ENCODE measurements at regions not wholly inside any gene's neighbourhood (a gene's known extent, or its start where the extent isn't known, plus 50 kb on each side); places are given as distances from the start of the nearest gene placed in this dataset.

- no peak for TF ChIP-seq REST (IDR thresholded peaks at IDR 0.05; ENCODE audit: low read depth)
- no peak for TF ChIP-seq SP1 (IDR thresholded peaks at IDR 0.05; ENCODE audit: low read depth)
Measured at GRCh38 chr17:79202480-79202879, 127.9 kb downstream of the ENGASE start (continued).

- Histone ChIP-seq H4K20me1 (ENCODE audit: insufficient read depth) (no peaks in the 10 kb centered on the region), H3K4me3 (replicated peaks in 1 of 2; ENCODE audit: low read depth in 1 of 2, low read length in 2 of 2) (no peak overlapping the region), H3K9me2 (ENCODE audit: insufficient read depth) (no peaks in the 10 kb centered on the region), H3K27me3 (ENCODE audit: insufficient read depth, low read length) (peaks cover 77% of the 10 kb centered on the region), H3K79me2 (ENCODE audit: insufficient read depth, low read length) (no peaks in the 10 kb centered on the region), H3K36me3 (ENCODE audit: control insufficient read depth in 1 of 2, insufficient read depth in 2 of 2, low read length in 2 of 2) (no peaks in the 10 kb centered on the region), H3K9ac (ENCODE audit: low read length) (no peak overlapping the region), H3K27ac (ENCODE audit: low read depth, low read length) (no peak overlapping the region), H3K9me3 (ENCODE audit: control insufficient read depth in 1 of 2, insufficient read depth in 1 of 2, low read depth in 1 of 2, low read length in 2 of 2) (no peaks in the 10 kb centered on the region), H3K4me2 (ENCODE audit: low read length) (no peak overlapping the region), H3K4me1 (ENCODE audit: control insufficient read depth in 1 of 2, insufficient read depth in 2 of 2, low read length in 2 of 2) (peaks cover 0 to 7% of the 10 kb centered on the region in 2 experiments; a peak in 1 of 4 replicates), H2AFZ (ENCODE audit: low read depth, low read length, poor library complexity, severe bottlenecking) (no peak overlapping the region)
- CTCF ChIA-PET = no interaction called here
- ATAC-seq (peak; percentile 57; the same call in 1 of the 2 replicates), DNase-seq (ENCODE audit: low read depth, low spot score) (no peak)
- no TSS peak for BruUV-seq (replicated peaks)
- POLR2A ChIA-PET = no interaction called here
- intact Hi-C loops (cut with micrococcal nuclease) = no loop called here
- RAD21 ChIA-PET (ENCODE audit: low non-redundant PET in 1 of 2, low total read pairs in 2 of 2, uncharacterized antibody in 2 of 2, unreplicated experiment in 2 of 2) = no interaction called here
- no peak for TF ChIP-seq JUND (IDR thresholded peaks at IDR 0.05)
- no peak for TF ChIP-seq REST (IDR thresholded peaks at IDR 0.05; ENCODE audit: low read depth)
- TF ChIP-seq ELF1 (IDR thresholded peaks at IDR 0.05; ENCODE audit: borderline replicate concordance, low read depth) = no peak
- TF ChIP-seq ATF3 (IDR thresholded peaks at IDR 0.05) = no peak
- TF ChIP-seq POLR2AphosphoS5 (IDR thresholded peaks at IDR 0.05; ENCODE audit: low read depth, low read length) = no peak
- no peak for TF ChIP-seq ZFX (IDR thresholded peaks at IDR 0.05)
- TF ChIP-seq FOSL1 (IDR thresholded peaks at IDR 0.05; ENCODE audit: low read depth) = no peak
- TF ChIP-seq EGR1 (IDR thresholded peaks at IDR 0.05; ENCODE audit: low read depth) = no peak
- no peak for TF ChIP-seq POLR2A (IDR thresholded peaks at IDR 0.05; ENCODE audit: borderline replicate concordance, extremely low read depth, insufficient read depth, insufficient read length)
- TF ChIP-seq CEBPB (IDR thresholded peaks at IDR 0.05; ENCODE audit: low read depth) = no peak
- TF ChIP-seq YY1 (IDR thresholded peaks at IDR 0.05; ENCODE audit: extremely low read depth, insufficient replicate concordance, low read depth, low read length) = no peak
- no peak for TF ChIP-seq MAX (IDR thresholded peaks at IDR 0.05)
- TF ChIP-seq TCF7L2 (IDR thresholded peaks at IDR 0.05; ENCODE audit: borderline replicate concordance, extremely low read depth, insufficient read depth, insufficient read length) = no peak
- TF ChIP-seq RAD21 (IDR thresholded peaks at IDR 0.05; ENCODE audit: low read depth) = no peak
- no peak for TF ChIP-seq CTCF (IDR thresholded peaks at IDR 0.05 in 2 of 3, conservative IDR thresholded peaks at IDR 0.05 in 1 of 3; ENCODE audit: borderline replicate concordance in 1 of 3, insufficient read depth in 1 of 3, low read depth in 2 of 3, low read length in 2 of 3)
Measured at GRCh38 chr17:79201536-79202227, 127.1 kb downstream of the ENGASE start.
